Right lobe of liver (tissue), 6 donors: ENCODE measurements at regions not wholly inside any gene's neighbourhood (a gene's known extent, or its start where the extent isn't known, plus 50 kb on each side); places are given as distances from the start of the nearest gene placed in this dataset.

Source experiments
- ATAC-seq, 4 donors: fragments of 200-7000 bp; cut with Tn5 transposase; one replicate each; pipeline ENCODE4 v1.9.1; 2020; ENCODE audit warnings: mild to moderate bottlenecking in 4 of 4, moderate library complexity in 4 of 4
- DNase-seq, 3 donors: peaks; one replicate each; pipeline ENCODE4 v3.0.0-alpha.2; 2020
- H3K27ac ChIP-seq, 3 donors: fragments of 200-600 bp; one replicate each; pipeline ENCODE4 v1.8.0; 2022
- H3K27me3 ChIP-seq, 2 donors: fragments of 200-600 bp; one replicate each; pipeline ENCODE4 v1.8.0; 2022
- H3K36me3 ChIP-seq, 4 donors: fragments of 200-600 bp; sonication (generic) in 1 of 4; one replicate each; pipeline versions ENCODE4 v1.5.1 to v1.8.0; 2017 to 2022; ENCODE audit warnings: control low read depth in 1 of 4
- H3K4me1 ChIP-seq, 4 donors: fragments of 200-600 bp; sonication (generic) in 1 of 4; one replicate each; pipeline versions ENCODE4 v1.5.1 to v1.8.0; 2017 to 2022; ENCODE audit warnings: control low read depth in 1 of 4
- H3K4me3 ChIP-seq, 3 donors: fragments of 200-600 bp; one replicate each; pipeline ENCODE4 v1.8.0; 2022
- H3K9me3 ChIP-seq, 4 donors: fragments of 200-600 bp; sonication (generic) in 1 of 4; one replicate each; pipeline versions ENCODE4 v1.5.1 to v1.8.0; 2017 to 2022; ENCODE audit warnings: control low read depth in 1 of 4
- CTCF ChIP-seq, 4 donors: fragments of 200-600 bp in 3 of 4; fragments of 450-650 bp in 1 of 4; IDR thresholded peaks; one replicate each; pipeline versions ENCODE4 v1.5.1 to v1.8.0; 2016 to 2022; ENCODE audit warnings: antibody characterized with exemption in 4 of 4, mild to moderate bottlenecking in 2 of 4
- POLR2A ChIP-seq: fragments of 450-650 bp; IDR thresholded peaks from one replicate; pipeline ENCODE4 v1.6.1; 2017; ENCODE audit warnings: antibody characterized with exemption, mild to moderate bottlenecking
- WGBS: methylation state at CpG from one replicate; pipeline ENCODE4 v1.1.6; 2018; ENCODE audit warnings: low coverage, low lambda C conversion rate; ENCODE audit not compliant: insufficient coverage; ENCODE audit errors: missing lambda C conversion rate; 5-methylcytosine and 5-hydroxymethylcytosine counted together
- intact Hi-C, 2 donors: fragments of 100-400 bp; cut with DNase I; formaldehyde crosslinking; loops; one replicate each; pipeline versions ENCODE4 v1.11.2 to v1.14.1; 2022
- donor health status: DM: no; HTN: yes; CAD: no.
- donor health status: DM: no; HTN: no; CAD: no.
- donor health status: DM: no; HTN: no; CAD: no.
- donor health status: DM: no; HTN: yes; CAD: no.
- donor health status: DM: no; HTN: yes; CAD: no.

DNA sequence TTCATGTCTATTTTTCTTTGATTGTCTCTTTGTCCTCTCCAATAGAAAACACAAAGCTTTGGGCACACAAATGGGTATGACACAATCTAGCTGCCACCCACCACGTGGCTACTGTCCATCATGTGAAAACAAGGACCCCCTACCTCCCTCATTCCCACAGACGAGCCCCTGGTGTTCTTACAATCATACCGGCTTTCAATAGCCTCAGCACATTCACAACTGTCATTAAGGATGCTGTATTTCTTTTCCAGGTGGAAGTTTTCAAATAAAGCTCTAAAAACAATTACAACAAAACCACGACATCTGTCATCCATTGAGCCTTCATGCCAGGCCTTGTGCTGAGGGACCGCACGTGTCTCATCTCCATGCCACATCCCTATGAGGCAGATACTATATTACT, 552.6 kb upstream of the ADAMTS9 start:
- H3K27ac ChIP-seq = no peak overlapping the region
- DNase-seq = no peak
- 79% methylated on average over 6 of the region's 6 CpGs for WGBS
- H3K4me3 ChIP-seq = no peak overlapping the region
- no peaks in the 10 kb centered on the region for H3K4me1 ChIP-seq
- H3K27me3 ChIP-seq = no peaks in the 10 kb centered on the region
- no peaks in the 10 kb centered on the region for H3K36me3 ChIP-seq
- no peaks in the 10 kb centered on the region for H3K9me3 ChIP-seq
- no peak for TF ChIP-seq POLR2A
- ATAC-seq = no peak
- intact Hi-C loops = no loop called here

DNA sequence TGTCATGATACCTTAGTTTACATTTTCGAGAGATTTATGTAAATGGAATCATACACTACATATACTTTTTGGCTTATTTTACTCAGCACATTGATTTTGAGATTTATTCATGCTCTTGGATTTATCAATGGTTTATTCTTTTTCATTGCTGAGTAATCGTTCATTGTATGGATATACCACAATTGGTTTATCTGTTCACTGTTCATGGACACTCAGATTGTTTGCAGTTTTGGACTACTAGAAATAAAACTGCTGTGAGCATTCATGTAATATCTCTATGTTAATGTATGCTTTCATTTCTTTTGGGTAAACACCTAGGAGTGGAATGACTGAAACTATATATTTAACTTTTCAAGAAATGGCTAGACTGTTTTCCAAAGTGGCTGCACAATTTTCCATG, 550.9 kb upstream of the ADAMTS9 start:
- Histone ChIP-seq H3K4me3 (no peak overlapping the region), H3K9me3 (no peaks in the 10 kb centered on the region), H3K4me1 (no peaks in the 10 kb centered on the region), H3K27me3 (no peaks in the 10 kb centered on the region), H3K27ac (no peak overlapping the region), H3K36me3 (no peaks in the 10 kb centered on the region)
- no peak for DNase-seq
- no peak for ATAC-seq
- intact Hi-C loops = no loop called here
- TF ChIP-seq POLR2A = no peak
- TF ChIP-seq CTCF (IDR thresholded peaks at IDR 0.05) = no peak
- 90% methylated on average over 1 of the region's 2 CpGs for WGBS

- H3K9me3 ChIP-seq = no peaks in the 10 kb centered on the region
- intact Hi-C loops = no loop called here
- 43% methylated on average over 2 of the region's 2 CpGs for WGBS
- no peak for DNase-seq
- H3K27me3 ChIP-seq = no peaks in the 10 kb centered on the region
- no peak for TF ChIP-seq POLR2A
- no peak for TF ChIP-seq CTCF (IDR thresholded peaks at IDR 0.05)
- no peaks in the 10 kb centered on the region for H3K4me1 ChIP-seq
- H3K36me3 ChIP-seq = no peaks in the 10 kb centered on the region
- no peak for ATAC-seq
- H3K4me3 ChIP-seq = no peak overlapping the region
- no peak overlapping the region for H3K27ac ChIP-seq
Observed at GRCh38 chr3:65234499-65234898, 546.7 kb upstream of the ADAMTS9 start.

DNA sequence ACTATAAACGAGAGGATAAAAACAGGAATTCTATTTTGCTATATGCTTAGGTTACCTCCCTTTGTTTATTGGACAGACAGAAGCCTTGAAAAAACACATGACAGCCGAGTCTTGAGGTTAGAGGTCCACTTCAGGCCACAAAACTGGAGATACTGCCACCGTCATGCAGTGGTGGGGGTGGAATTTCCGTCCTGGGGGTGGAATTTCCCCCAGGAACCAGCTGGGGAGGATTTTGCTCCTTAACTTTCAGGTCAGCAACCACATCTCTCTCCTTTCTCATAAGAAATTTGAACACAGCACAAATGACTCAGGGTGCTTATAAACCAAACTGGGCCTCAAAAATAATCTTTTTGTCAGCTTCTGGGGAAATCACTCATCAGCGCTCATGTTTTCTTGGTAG, 545.8 kb upstream of the ADAMTS9 start:
- Histone ChIP-seq H3K4me3 (no peak overlapping the region), H3K27me3 (no peaks in the 10 kb centered on the region), H3K36me3 (no peaks in the 10 kb centered on the region), H3K4me1 (no peaks in the 10 kb centered on the region), H3K27ac (no peak overlapping the region), H3K9me3 (no peaks in the 10 kb centered on the region)
- intact Hi-C loops = no loop called here
- WGBS = 54% methylated on average over 5 of the region's 5 CpGs
- ATAC-seq (no peak), DNase-seq (no peak)
- TF ChIP-seq POLR2A = no peak
- TF ChIP-seq CTCF (IDR thresholded peaks at IDR 0.05) = no peak

GRCh38 chr3:65231544-65231943, 543.7 kb upstream of the ADAMTS9 start:
- Histone ChIP-seq H3K4me1 (no peaks in the 10 kb centered on the region), H3K4me3 (no peak overlapping the region), H3K27me3 (no peaks in the 10 kb centered on the region), H3K9me3 (no peaks in the 10 kb centered on the region), H3K27ac (no peak overlapping the region), H3K36me3 (no peaks in the 10 kb centered on the region)
- ATAC-seq = no peak
- TF ChIP-seq POLR2A (no peak), CTCF (IDR thresholded peaks at IDR 0.05) (no peak)
- 63% methylated on average over 4 of the region's 4 CpGs for WGBS
- intact Hi-C loops = no loop called here
- no peak for DNase-seq
